GM23338 (cell line): ENCODE measurements at regions not wholly inside any gene's neighbourhood (a gene's known extent, or its start where the extent isn't known, plus 50 kb on each side); places are given as distances from the start of the nearest gene placed in this dataset.

Source experiments
- ATAC-seq: fragments of 200-7000 bp; cut with Tn5 transposase; 3 replicates; pipeline ENCODE4 v1.9.1; 2020
- DNase-seq: peaks from one replicate; pipeline ENCODE4 v3.0.0-alpha.2; 2015; ENCODE audit warnings: low spot score
- H2AFZ ChIP-seq: fragments of 200-600 bp; sonication (generic); 2 replicates; pipeline ENCODE4 v1.8.0; 2016; ENCODE audit warnings: antibody characterized with exemption, mild to moderate bottlenecking, moderate library complexity
- H3F3A ChIP-seq: fragments of 200-600 bp; sonication (generic); replicated peaks from 2 replicates; pipeline ENCODE4 v1.8.0; 2017; ENCODE audit warnings: antibody characterized with exemption, mixed run types, low read depth
- H3K27ac ChIP-seq: fragments of 200-600 bp; sonication (generic); 2 replicates; pipeline ENCODE4 v1.6.1; 2016; ENCODE audit warnings: low read depth
- H3K27me3 ChIP-seq: fragments of 200-600 bp; sonication (generic); 2 replicates; pipeline ENCODE4 v1.8.0; 2016; ENCODE audit warnings: mild to moderate bottlenecking, mixed run types, moderate library complexity; ENCODE audit not compliant: insufficient read depth
- H3K36me3 ChIP-seq: fragments of 200-600 bp; sonication (generic); 2 replicates; pipeline ENCODE4 v1.8.0; 2016; ENCODE audit warnings: mild to moderate bottlenecking; ENCODE audit not compliant: insufficient read depth
- H3K4me1 ChIP-seq: fragments of 200-600 bp; sonication (generic); 2 replicates; pipeline ENCODE4 v1.8.0; 2016; ENCODE audit warnings: mild to moderate bottlenecking, moderate library complexity; ENCODE audit not compliant: insufficient read depth
- H3K4me2 ChIP-seq: fragments of 200-600 bp; sonication (generic); 2 replicates; pipeline ENCODE4 v1.7.1; 2017; ENCODE audit warnings: mixed run types
- H3K4me3 ChIP-seq: fragments of 200-600 bp; sonication (generic); 2 replicates; pipeline ENCODE4 v1.6.1; 2016; ENCODE audit warnings: mixed run types
- H3K79me2 ChIP-seq: fragments of 200-600 bp; sonication (generic); replicated peaks from 2 replicates; pipeline ENCODE4 v1.8.0; 2017; ENCODE audit warnings: mild to moderate bottlenecking; ENCODE audit not compliant: insufficient read depth
- H3K9me2 ChIP-seq: fragments of 200-600 bp; sonication (generic); 2 replicates; pipeline ENCODE4 v1.8.0; 2017; ENCODE audit not compliant: insufficient read depth
- H4K20me1 ChIP-seq: fragments of 200-600 bp; sonication (generic); replicated peaks from 2 replicates; pipeline ENCODE4 v1.8.0; 2017; ENCODE audit warnings: mild to moderate bottlenecking; ENCODE audit not compliant: insufficient read depth
- H3K27ac Mint-ChIP-seq: 2 replicates; pipeline ENCODE4 v1.8.0; 2020; ENCODE audit warnings: inconsistent platforms, mild to moderate bottlenecking, moderate library complexity, mixed read lengths
- H3K27me3 Mint-ChIP-seq: 3 replicates; pipeline ENCODE4 v1.8.0; 2022; ENCODE audit warnings: low read depth, mild to moderate bottlenecking, moderate library complexity, mixed read lengths, inconsistent platforms; ENCODE audit not compliant: insufficient read depth, poor library complexity
- H3K36me3 Mint-ChIP-seq: 3 replicates; pipeline ENCODE4 v1.8.0; 2021; ENCODE audit warnings: low read depth, mild to moderate bottlenecking, inconsistent platforms, moderate library complexity, mixed read lengths
- H3K4me1 Mint-ChIP-seq: 3 replicates; pipeline ENCODE4 v1.8.0; 2020; ENCODE audit warnings: mild to moderate bottlenecking, inconsistent platforms, mixed read lengths
- H3K4me3 Mint-ChIP-seq: 3 replicates; pipeline ENCODE4 v1.8.0; 2021; ENCODE audit warnings: moderate library complexity, mild to moderate bottlenecking, inconsistent platforms, mixed read lengths
- H3K9me3 Mint-ChIP-seq: 3 replicates; pipeline ENCODE4 v1.8.0; 2020; ENCODE audit warnings: moderate library complexity, mild to moderate bottlenecking, inconsistent platforms, mixed read lengths
- CREB1 ChIP-seq: fragments of 250-450 bp; sonication (Bioruptor Pico); IDR thresholded peaks from 2 replicates; pipeline ENCODE4 v1.5.0; 2020; ENCODE audit warnings: low read depth, mild to moderate bottlenecking, moderate library complexity
- EZH2phosphoT487 ChIP-seq: fragments of 200-600 bp; sonication (generic); IDR thresholded peaks from one replicate; pipeline ENCODE4 v1.8.1; 2018; ENCODE audit warnings: antibody characterized with exemption; ENCODE audit not compliant: unreplicated experiment
- JUNB ChIP-seq: IDR thresholded peaks from one replicate; pipeline ENCODE4 v1.6.1; 2016; ENCODE audit warnings: antibody characterized with exemption; ENCODE audit not compliant: unreplicated experiment
- NANOG ChIP-seq: IDR thresholded peaks from 2 replicates; pipeline ENCODE4 v1.6.1; 2016; ENCODE audit warnings: antibody characterized with exemption, borderline replicate concordance
- STAT1 ChIP-seq: IDR thresholded peaks from one replicate; pipeline ENCODE4 v1.6.1; 2016; ENCODE audit warnings: antibody characterized with exemption; ENCODE audit not compliant: unreplicated experiment
- ZNF114 ChIP-seq: fragments of 250-450 bp; sonication (Bioruptor Pico); IDR thresholded peaks from 2 replicates; pipeline ENCODE4 v1.5.0; 2020; ENCODE audit warnings: mild to moderate bottlenecking, moderate library complexity
- ZNF331 ChIP-seq: fragments of 250-450 bp; sonication (Bioruptor Pico); IDR thresholded peaks from 2 replicates; pipeline ENCODE4 v1.5.0; 2020; ENCODE audit warnings: low read depth, mild to moderate bottlenecking, moderate library complexity
- TF ChIP-seq, protein P1 (sequence below): IDR thresholded peaks from 2 replicates; pipeline ENCODE4 v1.6.1; 2016; ENCODE audit warnings: antibody characterized with exemption
- TF ChIP-seq, protein P2 (sequence below), 2 experiments: fragments of 200-600 bp in 1 of 2; sonication (generic) in 1 of 2; conservative IDR thresholded peaks; 2 replicates each; pipeline versions ENCODE4 v1.5.1 to v1.6.1; 2016 to 2017; ENCODE audit warnings: antibody characterized with exemption in 2 of 2, low read depth in 2 of 2, mild to moderate bottlenecking in 2 of 2, moderate library complexity in 1 of 2
- TF ChIP-seq, protein P3 (sequence below): IDR thresholded peaks from one replicate; pipeline ENCODE4 v1.6.1; 2018; ENCODE audit warnings: antibody characterized with exemption; ENCODE audit not compliant: unreplicated experiment

DNA sequence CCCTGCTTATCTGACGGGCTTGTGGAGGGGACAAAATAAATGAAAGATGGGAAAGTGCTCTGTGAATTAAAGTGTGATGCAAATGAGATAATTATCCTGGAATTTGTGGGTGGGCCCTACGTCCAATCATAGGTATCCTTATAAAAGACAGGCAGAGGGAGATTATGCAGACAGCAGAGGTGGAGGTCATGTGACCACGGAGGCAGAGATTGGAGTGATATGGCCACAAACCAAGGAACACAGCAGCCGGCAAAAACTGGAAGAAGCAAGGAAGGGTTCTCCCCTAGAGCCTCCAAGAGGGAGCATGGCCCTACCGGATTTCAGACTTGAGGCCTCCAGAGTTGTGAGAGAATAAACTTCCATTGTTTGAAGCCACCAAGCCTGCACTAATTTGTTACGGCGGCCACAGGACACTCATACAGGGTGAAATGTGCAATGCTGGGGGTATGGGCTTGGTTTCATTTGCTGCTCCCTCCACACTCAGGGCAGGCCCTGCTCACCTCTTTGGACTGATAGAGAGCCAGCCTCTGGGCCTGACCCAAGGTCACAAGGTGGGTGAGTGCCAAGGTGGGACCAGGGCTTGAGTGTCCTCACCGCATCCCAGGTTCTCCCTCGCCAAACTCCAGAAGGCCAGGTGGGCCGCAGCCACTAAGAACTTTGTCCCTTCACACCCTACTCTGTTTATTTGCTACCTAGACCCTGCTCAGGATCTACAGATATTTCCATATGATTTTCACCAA, 149.6 kb upstream of the TNRC6C start (continued):
- TF ChIP-seq, protein P1, sequence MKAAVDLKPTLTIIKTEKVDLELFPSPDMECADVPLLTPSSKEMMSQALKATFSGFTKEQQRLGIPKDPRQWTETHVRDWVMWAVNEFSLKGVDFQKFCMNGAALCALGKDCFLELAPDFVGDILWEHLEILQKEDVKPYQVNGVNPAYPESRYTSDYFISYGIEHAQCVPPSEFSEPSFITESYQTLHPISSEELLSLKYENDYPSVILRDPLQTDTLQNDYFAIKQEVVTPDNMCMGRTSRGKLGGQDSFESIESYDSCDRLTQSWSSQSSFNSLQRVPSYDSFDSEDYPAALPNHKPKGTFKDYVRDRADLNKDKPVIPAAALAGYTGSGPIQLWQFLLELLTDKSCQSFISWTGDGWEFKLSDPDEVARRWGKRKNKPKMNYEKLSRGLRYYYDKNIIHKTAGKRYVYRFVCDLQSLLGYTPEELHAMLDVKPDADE = no peak
- TF ChIP-seq ZNF114 (CRISPR knock-in tag) = no peak

DNA sequence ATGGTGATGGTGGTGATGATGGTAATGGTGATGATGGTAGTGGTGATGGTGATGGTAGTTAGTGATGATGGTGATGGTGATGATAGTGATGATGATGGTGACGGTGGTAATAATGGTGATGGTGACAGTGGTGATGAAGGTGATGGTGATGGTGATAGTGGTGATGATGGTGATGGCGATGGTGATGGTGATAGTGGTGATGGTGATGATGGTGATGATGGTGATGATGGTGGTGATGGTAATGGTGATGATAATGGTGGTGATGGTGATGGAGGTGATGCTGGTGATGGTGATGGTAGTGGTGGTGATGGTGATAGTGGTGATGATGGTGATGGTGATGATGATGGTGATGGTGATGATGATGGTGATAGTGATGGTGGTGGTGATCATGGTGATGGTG, 148.7 kb upstream of the TNRC6C start:
- H3K27ac ChIP-seq = no peak overlapping the region
- H3K4me2 ChIP-seq = 0 out of 2 replicates have a peak overlapping the region, but pooled peaks have one; percentile 60
- H3F3A ChIP-seq = no peaks in the 10 kb centered on the region
- H3K4me3 ChIP-seq = no peak overlapping the region
- DNase-seq (no peak), ATAC-seq (no peak)
- H3K9me2 ChIP-seq = peaks cover 30% of the 10 kb centered on the region
- H3K36me3 ChIP-seq = no peaks in the 10 kb centered on the region
- H4K20me1 ChIP-seq = no peaks in the 10 kb centered on the region
- H3K4me1 Mint-ChIP-seq = peaks cover 21% of the 10 kb centered on the region
- H3K4me3 Mint-ChIP-seq = no peak overlapping the region
- H3K4me1 ChIP-seq = peaks cover 18% of the 10 kb centered on the region
- H3K27ac Mint-ChIP-seq = no peak overlapping the region
- TF ChIP-seq JUNB (no peak), EZH2phosphoT487 (no peak), CREB1 (CRISPR knock-in tag) (no peak), NANOG (no peak), ZNF114 (CRISPR knock-in tag) (no peak), ZNF331 (CRISPR knock-in tag) (no peak)
- TF ChIP-seq, protein P2, sequence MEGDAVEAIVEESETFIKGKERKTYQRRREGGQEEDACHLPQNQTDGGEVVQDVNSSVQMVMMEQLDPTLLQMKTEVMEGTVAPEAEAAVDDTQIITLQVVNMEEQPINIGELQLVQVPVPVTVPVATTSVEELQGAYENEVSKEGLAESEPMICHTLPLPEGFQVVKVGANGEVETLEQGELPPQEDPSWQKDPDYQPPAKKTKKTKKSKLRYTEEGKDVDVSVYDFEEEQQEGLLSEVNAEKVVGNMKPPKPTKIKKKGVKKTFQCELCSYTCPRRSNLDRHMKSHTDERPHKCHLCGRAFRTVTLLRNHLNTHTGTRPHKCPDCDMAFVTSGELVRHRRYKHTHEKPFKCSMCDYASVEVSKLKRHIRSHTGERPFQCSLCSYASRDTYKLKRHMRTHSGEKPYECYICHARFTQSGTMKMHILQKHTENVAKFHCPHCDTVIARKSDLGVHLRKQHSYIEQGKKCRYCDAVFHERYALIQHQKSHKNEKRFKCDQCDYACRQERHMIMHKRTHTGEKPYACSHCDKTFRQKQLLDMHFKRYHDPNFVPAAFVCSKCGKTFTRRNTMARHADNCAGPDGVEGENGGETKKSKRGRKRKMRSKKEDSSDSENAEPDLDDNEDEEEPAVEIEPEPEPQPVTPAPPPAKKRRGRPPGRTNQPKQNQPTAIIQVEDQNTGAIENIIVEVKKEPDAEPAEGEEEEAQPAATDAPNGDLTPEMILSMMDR (conservative IDR thresholded peaks at IDR 0.05; ENCODE audit: low read depth in 2 of 2) = no peak
- no peaks in the 10 kb centered on the region; the same call in 1 of the 2 replicates for H3K27me3 ChIP-seq
- H3K27me3 Mint-ChIP-seq = peaks cover 9% of the 10 kb centered on the region
- no peak overlapping the region for H2AFZ ChIP-seq
- H3K79me2 ChIP-seq = no peaks in the 10 kb centered on the region
- no peaks in the 10 kb centered on the region for H3K36me3 Mint-ChIP-seq
- no peaks in the 10 kb centered on the region; the same call in 2 of the 3 replicates for H3K9me3 Mint-ChIP-seq

DNA sequence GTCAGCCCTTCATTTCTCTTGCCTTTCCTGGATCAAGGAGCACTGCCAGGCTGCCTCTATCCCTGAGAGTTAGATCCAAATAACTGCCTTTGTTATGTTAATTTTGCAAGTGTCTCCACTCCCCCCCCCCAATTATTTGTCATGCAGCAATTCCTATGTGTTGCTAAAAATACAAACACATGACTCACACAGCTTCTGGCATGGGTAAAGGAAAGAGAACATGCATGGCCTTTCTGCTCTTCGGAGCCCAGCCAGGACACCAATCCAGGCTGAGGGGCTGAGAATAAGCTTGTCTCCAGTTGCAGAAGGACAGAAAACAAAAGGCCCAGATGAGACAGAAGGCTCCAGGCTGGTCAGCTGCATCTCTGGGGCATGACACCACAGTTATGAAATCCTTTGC, 148.0 kb upstream of the TNRC6C start:
- Histone ChIP-seq H3K79me2 (no peaks in the 10 kb centered on the region), H3K9me2 (peaks cover 30% of the 10 kb centered on the region), H3K4me3 (no peak overlapping the region), H2AFZ (no peak overlapping the region), H3K27ac (no peak overlapping the region), H4K20me1 (no peaks in the 10 kb centered on the region), H3K4me2 (peak overlapping the region; percentile 60), H3F3A (no peaks in the 10 kb centered on the region; the same call in 1 of the 2 replicates), H3K27me3 (no peaks in the 10 kb centered on the region; the same call in 1 of the 2 replicates), H3K36me3 (no peaks in the 10 kb centered on the region), H3K4me1 (peaks cover 18% of the 10 kb centered on the region)
- H3K4me1 Mint-ChIP-seq = peaks cover 23% of the 10 kb centered on the region
- H3K4me3 Mint-ChIP-seq = no peak overlapping the region
- DNase-seq (no peak), ATAC-seq (peak; percentile 65)
- peaks cover 8% of the 10 kb centered on the region for H3K27me3 Mint-ChIP-seq
- H3K36me3 Mint-ChIP-seq = no peaks in the 10 kb centered on the region
- no peaks in the 10 kb centered on the region; the same call in 2 of the 3 replicates for H3K9me3 Mint-ChIP-seq
- no peak overlapping the region for H3K27ac Mint-ChIP-seq
- TF ChIP-seq, protein P2 (conservative IDR thresholded peaks at IDR 0.05; ENCODE audit: low read depth in 2 of 2) = no peak
- TF ChIP-seq, protein P3, sequence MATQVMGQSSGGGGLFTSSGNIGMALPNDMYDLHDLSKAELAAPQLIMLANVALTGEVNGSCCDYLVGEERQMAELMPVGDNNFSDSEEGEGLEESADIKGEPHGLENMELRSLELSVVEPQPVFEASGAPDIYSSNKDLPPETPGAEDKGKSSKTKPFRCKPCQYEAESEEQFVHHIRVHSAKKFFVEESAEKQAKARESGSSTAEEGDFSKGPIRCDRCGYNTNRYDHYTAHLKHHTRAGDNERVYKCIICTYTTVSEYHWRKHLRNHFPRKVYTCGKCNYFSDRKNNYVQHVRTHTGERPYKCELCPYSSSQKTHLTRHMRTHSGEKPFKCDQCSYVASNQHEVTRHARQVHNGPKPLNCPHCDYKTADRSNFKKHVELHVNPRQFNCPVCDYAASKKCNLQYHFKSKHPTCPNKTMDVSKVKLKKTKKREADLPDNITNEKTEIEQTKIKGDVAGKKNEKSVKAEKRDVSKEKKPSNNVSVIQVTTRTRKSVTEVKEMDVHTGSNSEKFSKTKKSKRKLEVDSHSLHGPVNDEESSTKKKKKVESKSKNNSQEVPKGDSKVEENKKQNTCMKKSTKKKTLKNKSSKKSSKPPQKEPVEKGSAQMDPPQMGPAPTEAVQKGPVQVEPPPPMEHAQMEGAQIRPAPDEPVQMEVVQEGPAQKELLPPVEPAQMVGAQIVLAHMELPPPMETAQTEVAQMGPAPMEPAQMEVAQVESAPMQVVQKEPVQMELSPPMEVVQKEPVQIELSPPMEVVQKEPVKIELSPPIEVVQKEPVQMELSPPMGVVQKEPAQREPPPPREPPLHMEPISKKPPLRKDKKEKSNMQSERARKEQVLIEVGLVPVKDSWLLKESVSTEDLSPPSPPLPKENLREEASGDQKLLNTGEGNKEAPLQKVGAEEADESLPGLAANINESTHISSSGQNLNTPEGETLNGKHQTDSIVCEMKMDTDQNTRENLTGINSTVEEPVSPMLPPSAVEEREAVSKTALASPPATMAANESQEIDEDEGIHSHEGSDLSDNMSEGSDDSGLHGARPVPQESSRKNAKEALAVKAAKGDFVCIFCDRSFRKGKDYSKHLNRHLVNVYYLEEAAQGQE = no peak
- TF ChIP-seq STAT1 = no peak
- TF ChIP-seq EZH2phosphoT487 = no peak
- TF ChIP-seq ZNF114 (CRISPR knock-in tag) = no peak
- no peak for TF ChIP-seq CREB1 (CRISPR knock-in tag)
